SK-N-SH treated with all-trans-retinoic acid at 6 μM for 48 hours (cell line): ENCODE measurements at regions not wholly inside any gene's neighbourhood (a gene's known extent, or its start where the extent isn't known, plus 50 kb on each side); places are given as distances from the start of the nearest gene placed in this dataset.

Experiments used
- BACH2 ChIP-seq: fragments of 250-450 bp; sonication (Bioruptor Pico); IDR thresholded peaks from 2 replicates; pipeline ENCODE4 v1.9.0; 2021; ENCODE audit warnings: mild to moderate bottlenecking, borderline replicate concordance
- CSDC2 ChIP-seq: fragments of 250-450 bp; sonication (Bioruptor Pico); IDR thresholded peaks from 2 replicates; pipeline ENCODE4 v1.5.0; 2020; ENCODE audit warnings: mild to moderate bottlenecking, moderate library complexity
- GLIS3 ChIP-seq: fragments of 250-450 bp; sonication (Bioruptor Pico); IDR thresholded peaks from 2 replicates; pipeline ENCODE4 v1.5.0; 2020; ENCODE audit warnings: mild to moderate bottlenecking, moderate library complexity
- PPARA ChIP-seq: fragments of 250-450 bp; sonication (Bioruptor Pico); IDR thresholded peaks from 2 replicates; pipeline ENCODE4 v1.5.0; 2020; ENCODE audit warnings: mild to moderate bottlenecking, borderline replicate concordance
- RARB ChIP-seq: fragments of 250-450 bp; sonication (Bioruptor Pico); IDR thresholded peaks from 2 replicates; pipeline ENCODE4 v1.8.0; 2021; ENCODE audit warnings: mild to moderate bottlenecking, moderate library complexity
- SNAI2 ChIP-seq: fragments of 250-450 bp; sonication (Bioruptor Pico); IDR thresholded peaks from 2 replicates; pipeline ENCODE4 v1.5.0; 2020; ENCODE audit warnings: mild to moderate bottlenecking, moderate library complexity
- ZFP3 ChIP-seq: fragments of 250-450 bp; sonication (Bioruptor Pico); IDR thresholded peaks from 2 replicates; pipeline ENCODE4 v1.5.0; 2020; ENCODE audit warnings: mild to moderate bottlenecking, moderate library complexity
- ZFP30 ChIP-seq: fragments of 450-650 bp; formaldehyde crosslinking; IDR thresholded peaks from 2 replicates; pipeline ENCODE4 v1.5.0; 2022; ENCODE audit warnings: mild to moderate bottlenecking, moderate library complexity
- ZNF565 ChIP-seq: fragments of 450-650 bp; formaldehyde crosslinking; conservative IDR thresholded peaks from 2 replicates; pipeline ENCODE4 v1.5.0; 2020; ENCODE audit warnings: low read depth, mild to moderate bottlenecking, moderate library complexity
- ZNF8 ChIP-seq: fragments of 450-650 bp; formaldehyde crosslinking; IDR thresholded peaks from 2 replicates; pipeline ENCODE4 v1.5.0; 2020; ENCODE audit warnings: mild to moderate bottlenecking, moderate library complexity
- TF ChIP-seq, protein P1 (sequence below): fragments of 250-450 bp; sonication (Bioruptor Pico); IDR thresholded peaks from 2 replicates; pipeline ENCODE4 v1.8.0; 2021; ENCODE audit warnings: low read depth, mild to moderate bottlenecking, moderate library complexity, borderline replicate concordance
- TF ChIP-seq, protein P2 (sequence below): fragments of 250-450 bp; sonication (Bioruptor Pico); IDR thresholded peaks from 2 replicates; pipeline ENCODE4 v1.8.0; 2020; ENCODE audit warnings: mild to moderate bottlenecking, moderate library complexity, borderline replicate concordance
- TF ChIP-seq, protein P3 (sequence below): fragments of 250-450 bp; sonication (Bioruptor Pico); IDR thresholded peaks from 2 replicates; pipeline ENCODE4 v1.5.1; 2020; ENCODE audit warnings: low read depth, mild to moderate bottlenecking, moderate library complexity
- TF ChIP-seq, protein P4 (sequence below): fragments of 250-450 bp; sonication (Bioruptor Pico); IDR thresholded peaks from 2 replicates; pipeline ENCODE4 v1.5.0; 2020; ENCODE audit warnings: mild to moderate bottlenecking, moderate library complexity

DNA sequence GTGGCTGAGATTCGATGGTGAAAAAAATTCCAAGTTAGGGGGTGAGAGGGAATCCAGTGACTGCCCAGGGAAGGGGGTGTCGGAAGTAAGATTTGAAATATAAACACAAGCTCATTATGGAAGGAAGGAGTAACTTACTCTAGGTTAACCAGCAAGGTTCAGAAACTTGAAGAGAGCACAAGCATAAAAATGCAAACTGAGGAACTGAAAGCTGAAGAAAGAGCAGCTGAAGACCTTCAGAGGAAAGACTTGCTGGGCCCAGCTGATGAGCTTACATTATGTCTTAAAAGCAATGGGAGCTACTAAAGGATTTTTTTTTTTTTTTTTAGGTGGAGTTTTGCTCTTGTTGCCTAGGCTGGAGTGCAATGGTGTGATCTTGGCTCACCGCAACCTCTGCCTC lies 189.7 kb upstream of the GRIN2B start:
- TF ChIP-seq, protein P1, sequence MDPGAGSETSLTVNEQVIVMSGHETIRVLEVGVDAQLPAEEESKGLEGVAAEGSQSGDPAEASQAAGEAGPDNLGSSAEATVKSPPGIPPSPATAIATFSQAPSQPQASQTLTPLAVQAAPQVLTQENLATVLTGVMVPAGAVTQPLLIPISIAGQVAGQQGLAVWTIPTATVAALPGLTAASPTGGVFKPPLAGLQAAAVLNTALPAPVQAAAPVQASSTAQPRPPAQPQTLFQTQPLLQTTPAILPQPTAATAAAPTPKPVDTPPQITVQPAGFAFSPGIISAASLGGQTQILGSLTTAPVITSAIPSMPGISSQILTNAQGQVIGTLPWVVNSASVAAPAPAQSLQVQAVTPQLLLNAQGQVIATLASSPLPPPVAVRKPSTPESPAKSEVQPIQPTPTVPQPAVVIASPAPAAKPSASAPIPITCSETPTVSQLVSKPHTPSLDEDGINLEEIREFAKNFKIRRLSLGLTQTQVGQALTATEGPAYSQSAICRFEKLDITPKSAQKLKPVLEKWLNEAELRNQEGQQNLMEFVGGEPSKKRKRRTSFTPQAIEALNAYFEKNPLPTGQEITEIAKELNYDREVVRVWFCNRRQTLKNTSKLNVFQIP (CRISPR knock-in tag) = no peak
- TF ChIP-seq, protein P2, sequence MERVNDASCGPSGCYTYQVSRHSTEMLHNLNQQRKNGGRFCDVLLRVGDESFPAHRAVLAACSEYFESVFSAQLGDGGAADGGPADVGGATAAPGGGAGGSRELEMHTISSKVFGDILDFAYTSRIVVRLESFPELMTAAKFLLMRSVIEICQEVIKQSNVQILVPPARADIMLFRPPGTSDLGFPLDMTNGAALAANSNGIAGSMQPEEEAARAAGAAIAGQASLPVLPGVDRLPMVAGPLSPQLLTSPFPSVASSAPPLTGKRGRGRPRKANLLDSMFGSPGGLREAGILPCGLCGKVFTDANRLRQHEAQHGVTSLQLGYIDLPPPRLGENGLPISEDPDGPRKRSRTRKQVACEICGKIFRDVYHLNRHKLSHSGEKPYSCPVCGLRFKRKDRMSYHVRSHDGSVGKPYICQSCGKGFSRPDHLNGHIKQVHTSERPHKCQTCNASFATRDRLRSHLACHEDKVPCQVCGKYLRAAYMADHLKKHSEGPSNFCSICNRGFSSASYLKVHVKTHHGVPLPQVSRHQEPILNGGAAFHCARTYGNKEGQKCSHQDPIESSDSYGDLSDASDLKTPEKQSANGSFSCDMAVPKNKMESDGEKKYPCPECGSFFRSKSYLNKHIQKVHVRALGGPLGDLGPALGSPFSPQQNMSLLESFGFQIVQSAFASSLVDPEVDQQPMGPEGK = no peak
- TF ChIP-seq RARB (no peak), ZNF565 (CRISPR knock-in tag) (no peak), BACH2 (no peak), GLIS3 (CRISPR knock-in tag) (no peak), CSDC2 (no peak), ZFP30 (CRISPR knock-in tag) (no peak), SNAI2 (CRISPR knock-in tag) (no peak), ZFP3 (CRISPR knock-in tag) (no peak), ZNF8 (CRISPR knock-in tag) (no peak), PPARA (no peak)
- TF ChIP-seq, protein P3, sequence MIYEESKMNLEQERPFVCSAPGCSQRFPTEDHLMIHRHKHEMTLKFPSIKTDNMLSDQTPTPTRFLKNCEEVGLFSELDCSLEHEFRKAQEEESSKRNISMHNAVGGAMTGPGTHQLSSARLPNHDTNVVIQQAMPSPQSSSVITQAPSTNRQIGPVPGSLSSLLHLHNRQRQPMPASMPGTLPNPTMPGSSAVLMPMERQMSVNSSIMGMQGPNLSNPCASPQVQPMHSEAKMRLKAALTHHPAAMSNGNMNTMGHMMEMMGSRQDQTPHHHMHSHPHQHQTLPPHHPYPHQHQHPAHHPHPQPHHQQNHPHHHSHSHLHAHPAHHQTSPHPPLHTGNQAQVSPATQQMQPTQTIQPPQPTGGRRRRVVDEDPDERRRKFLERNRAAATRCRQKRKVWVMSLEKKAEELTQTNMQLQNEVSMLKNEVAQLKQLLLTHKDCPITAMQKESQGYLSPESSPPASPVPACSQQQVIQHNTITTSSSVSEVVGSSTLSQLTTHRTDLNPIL = no peak
- TF ChIP-seq, protein P4, sequence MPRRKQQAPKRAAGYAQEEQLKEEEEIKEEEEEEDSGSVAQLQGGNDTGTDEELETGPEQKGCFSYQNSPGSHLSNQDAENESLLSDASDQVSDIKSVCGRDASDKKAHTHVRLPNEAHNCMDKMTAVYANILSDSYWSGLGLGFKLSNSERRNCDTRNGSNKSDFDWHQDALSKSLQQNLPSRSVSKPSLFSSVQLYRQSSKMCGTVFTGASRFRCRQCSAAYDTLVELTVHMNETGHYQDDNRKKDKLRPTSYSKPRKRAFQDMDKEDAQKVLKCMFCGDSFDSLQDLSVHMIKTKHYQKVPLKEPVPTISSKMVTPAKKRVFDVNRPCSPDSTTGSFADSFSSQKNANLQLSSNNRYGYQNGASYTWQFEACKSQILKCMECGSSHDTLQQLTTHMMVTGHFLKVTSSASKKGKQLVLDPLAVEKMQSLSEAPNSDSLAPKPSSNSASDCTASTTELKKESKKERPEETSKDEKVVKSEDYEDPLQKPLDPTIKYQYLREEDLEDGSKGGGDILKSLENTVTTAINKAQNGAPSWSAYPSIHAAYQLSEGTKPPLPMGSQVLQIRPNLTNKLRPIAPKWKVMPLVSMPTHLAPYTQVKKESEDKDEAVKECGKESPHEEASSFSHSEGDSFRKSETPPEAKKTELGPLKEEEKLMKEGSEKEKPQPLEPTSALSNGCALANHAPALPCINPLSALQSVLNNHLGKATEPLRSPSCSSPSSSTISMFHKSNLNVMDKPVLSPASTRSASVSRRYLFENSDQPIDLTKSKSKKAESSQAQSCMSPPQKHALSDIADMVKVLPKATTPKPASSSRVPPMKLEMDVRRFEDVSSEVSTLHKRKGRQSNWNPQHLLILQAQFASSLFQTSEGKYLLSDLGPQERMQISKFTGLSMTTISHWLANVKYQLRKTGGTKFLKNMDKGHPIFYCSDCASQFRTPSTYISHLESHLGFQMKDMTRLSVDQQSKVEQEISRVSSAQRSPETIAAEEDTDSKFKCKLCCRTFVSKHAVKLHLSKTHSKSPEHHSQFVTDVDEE = no peak
